ENCODE measurements at regions not wholly inside any gene's neighbourhood (a gene's known extent, or its start where the extent isn't known, plus 50 kb on each side); places are given as distances from the start of the nearest gene placed in this dataset.
"Not testable (repeated sequence)": the region's sequence is repeated elsewhere in the genome, so short reads cannot be mapped to it uniquely, and the experiment has no call there.

GRCh38 chr7:37541810-37542443 lies 93.3 kb upstream of the ELMO1 start:
- DNase-seq (ENCODE audit: extremely low read depth in 1 of 11, low read depth in 9 of 11, low spot score in 4 of 11) = no peak

GRCh38 chr7:37545619-37546534 lies 97.2 kb upstream of the ELMO1 start:
- DNase-seq (ENCODE audit: extremely low read depth in 1 of 11, low read depth in 9 of 11, low spot score in 4 of 11) = no peak

DNA sequence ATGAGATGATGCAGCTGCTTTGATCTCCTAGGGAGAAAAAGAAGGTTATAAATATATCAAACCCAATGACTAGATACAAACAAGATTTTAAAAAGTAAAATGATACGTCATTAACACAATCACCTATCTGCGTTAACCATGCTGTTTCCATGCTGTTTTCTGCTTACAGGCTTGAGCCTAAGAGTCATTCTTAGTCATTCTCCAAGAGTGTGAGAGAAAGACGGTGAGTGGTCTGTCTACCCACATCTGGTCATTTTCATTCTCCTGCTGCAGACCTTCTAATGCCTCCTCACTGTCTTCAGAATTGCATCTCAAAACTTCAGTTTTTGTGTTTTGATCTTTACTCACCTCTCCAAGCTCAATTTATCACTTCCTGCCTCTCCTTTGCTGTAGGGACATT lies 98.0 kb upstream of the ELMO1 start:
- no peak for DNase-seq (ENCODE audit: extremely low read depth in 1 of 11, low read depth in 9 of 11, low spot score in 4 of 11)

- DNase-seq (ENCODE audit: extremely low read depth in 1 of 11, low read depth in 9 of 11, low spot score in 4 of 11) = no peak
These were observed 100.6 kb upstream of the ELMO1 start for GRCh38 chr7:37549076-37549931.

- DNase-seq (ENCODE audit: extremely low read depth in 1 of 11, low read depth in 9 of 11, low spot score in 4 of 11) = no peak
These were observed 101.8 kb upstream of the ELMO1 start for GRCh38 chr7:37550426-37550825.

DNA sequence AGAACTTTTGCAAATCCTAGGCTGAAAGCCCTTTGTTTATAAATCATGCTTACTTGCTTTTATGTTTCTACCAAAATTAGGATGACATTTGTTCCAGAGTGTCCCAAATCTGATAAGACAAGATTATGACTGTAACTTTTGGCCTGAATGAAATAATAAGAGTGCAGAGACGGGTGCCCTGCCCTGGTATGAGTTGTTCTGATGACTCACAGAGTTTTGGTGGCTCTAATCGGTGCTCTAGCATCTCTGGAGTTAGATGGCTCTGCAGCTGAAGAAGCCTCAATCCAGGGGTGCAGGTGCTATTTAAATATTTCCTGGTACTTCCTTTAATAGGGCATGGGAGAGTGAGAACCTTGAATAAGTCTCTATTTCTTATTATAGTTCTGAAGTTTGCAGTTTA lies 102.2 kb upstream of the ELMO1 start:
- DNase-seq (ENCODE audit: extremely low read depth in 1 of 11, low read depth in 9 of 11, low spot score in 4 of 11) = no peak

GRCh38 chr7:37552030-37552429 lies 103.4 kb upstream of the ELMO1 start:
- no peak for DNase-seq (ENCODE audit: extremely low read depth in 1 of 11, low read depth in 9 of 11, low spot score in 4 of 11)

- not testable (repeated sequence) for DNase-seq (ENCODE audit: extremely low read depth in 1 of 11, low read depth in 9 of 11, low spot score in 4 of 11)
These were observed 103.8 kb upstream of the ELMO1 start for GRCh38 chr7:37552439-37552838.

GRCh38 chr7:37555528-37555927 lies 106.9 kb upstream of the ELMO1 start:
- DNase-seq (ENCODE audit: extremely low read depth in 1 of 11, low read depth in 9 of 11, low spot score in 4 of 11) = no peak

DNA sequence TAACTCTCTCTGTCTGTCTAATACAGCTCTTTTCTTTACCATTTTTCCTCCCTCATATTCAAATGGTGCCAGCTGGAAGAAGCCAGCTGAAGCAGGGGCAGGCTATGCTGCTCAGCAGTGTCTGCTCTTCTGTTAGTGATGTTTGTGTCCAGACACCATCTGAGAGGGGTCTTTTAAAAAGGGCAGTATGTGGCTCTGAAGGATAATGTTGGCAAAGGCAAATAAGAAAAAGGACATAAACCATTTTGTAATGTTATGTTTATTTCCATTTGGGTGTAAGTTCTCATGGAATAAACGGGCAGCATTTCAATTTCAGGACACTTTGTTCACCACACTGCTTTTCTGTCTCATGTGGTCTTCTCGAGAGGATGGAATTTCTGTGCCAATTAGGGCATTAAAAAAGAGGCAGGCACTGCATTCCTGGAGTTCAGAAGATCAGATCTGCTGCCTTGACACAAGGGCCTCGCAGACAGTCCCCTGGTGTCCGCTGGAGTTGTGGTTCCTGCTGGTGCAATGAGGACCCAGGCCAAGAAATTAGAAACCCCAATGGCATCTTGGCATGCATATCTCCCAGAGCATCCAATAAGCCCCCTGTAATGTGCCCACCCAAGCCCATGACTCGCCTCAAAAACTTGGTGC lies 109.0 kb upstream of the ELMO1 start:
- no peak for DNase-seq (ENCODE audit: extremely low read depth in 1 of 11, low read depth in 9 of 11, low spot score in 4 of 11)

DNA sequence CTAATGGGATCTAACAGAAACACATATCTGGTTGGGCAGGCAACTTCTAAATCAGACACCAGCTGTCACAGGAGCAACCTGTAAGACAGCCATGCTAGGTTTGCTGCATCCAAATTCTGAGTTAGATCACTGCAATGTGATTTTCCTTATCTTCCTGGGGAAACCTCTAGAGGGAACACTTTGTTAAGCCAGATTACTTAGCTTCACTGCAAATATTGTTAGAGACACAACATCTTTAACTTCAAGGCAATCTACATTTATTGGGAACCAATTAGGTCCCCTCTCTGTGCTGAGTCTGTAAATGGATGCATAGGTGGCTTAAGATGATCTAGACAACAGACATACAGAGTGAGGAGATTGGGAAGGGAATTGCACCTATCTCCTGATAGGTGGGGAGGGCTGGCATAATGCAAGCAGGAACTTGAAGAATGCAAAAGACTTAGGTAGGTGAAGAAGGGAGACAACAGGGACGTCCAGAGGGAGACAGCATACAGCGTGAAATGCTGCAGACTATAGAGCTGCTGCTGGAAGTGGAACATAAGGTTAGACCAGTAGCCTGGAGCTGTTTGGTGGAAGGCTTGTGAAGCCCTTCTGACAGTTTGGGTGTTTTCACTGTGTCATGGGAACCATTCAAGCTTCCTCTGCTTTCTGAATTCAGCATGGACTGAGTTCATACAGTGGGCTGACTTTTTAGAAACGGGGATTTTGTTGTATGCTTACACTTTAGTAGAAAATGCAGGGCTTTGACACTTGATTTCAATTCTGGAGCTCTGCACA lies 109.8 kb upstream of the ELMO1 start:
- no peak for DNase-seq (ENCODE audit: extremely low read depth in 1 of 11, low read depth in 9 of 11, low spot score in 4 of 11)

DNA sequence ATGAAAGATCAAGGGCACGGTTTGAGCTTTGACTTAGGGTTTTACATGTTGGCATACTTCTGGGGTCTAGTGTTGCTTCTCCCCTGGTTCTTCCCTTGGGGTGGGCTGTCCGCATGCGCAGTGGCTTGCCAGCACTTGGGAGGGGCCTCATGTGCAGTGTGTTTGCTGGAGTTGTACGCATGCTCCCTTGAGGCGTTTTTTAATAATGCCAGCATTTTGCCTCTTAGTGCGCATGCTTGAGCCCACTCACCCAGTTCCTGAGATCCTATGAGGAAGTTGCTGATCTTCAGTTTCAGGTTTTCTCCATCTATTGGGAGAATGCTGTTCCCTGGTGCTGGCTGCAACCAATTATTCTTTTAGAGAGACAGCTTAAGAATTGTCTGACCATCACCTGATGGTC lies 113.4 kb upstream of the GPR141 start:
- DNase-seq (ENCODE audit: extremely low read depth in 1 of 11, low read depth in 9 of 11, low spot score in 4 of 11) = no peak

DNA sequence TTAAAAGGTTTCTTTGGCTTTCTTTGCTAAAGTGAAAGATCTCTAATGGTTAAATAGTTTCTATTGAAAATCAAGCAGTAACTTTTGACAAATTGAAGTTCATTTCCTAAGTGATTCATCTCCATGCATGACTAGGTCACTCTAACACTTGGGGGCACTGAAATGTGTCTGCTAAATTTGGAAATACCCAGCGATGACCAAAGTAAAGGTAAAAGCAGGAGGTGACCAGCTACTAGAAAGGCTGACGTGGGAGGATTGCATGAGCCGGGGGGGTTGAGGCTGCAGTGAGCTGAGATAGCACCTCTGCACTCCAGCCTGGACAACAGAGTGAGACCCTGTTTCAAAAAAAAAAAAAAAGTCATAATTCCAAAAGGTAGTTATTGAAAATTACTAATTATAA lies 111.8 kb upstream of the GPR141 start:
- no peak for DNase-seq (ENCODE audit: extremely low read depth in 1 of 11, low read depth in 9 of 11, low spot score in 4 of 11)

DNA sequence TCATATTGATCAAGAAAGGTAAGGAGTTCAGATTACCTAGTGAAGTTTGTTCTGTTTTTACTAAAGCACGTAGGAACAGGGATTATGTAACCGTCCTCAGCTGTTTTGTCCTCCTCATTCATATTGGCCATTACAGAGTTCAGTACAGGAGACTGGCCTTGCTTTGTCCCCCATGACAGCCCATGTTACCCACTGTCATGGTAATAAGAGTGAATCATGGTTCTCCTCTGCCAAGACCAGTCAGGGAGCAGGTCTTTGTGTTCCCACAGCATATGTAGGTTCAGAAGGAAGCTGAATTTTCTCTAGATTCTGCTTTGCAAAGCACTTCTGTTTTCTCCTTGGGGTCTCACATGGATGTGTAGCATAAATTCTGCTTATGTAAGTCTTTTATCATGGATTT lies 106.2 kb upstream of the GPR141 start:
- no peak for DNase-seq (ENCODE audit: extremely low read depth in 1 of 11, low read depth in 9 of 11, low spot score in 4 of 11)

- no peak for DNase-seq (ENCODE audit: extremely low read depth in 1 of 11, low read depth in 9 of 11, low spot score in 4 of 11)
These were observed 105.7 kb upstream of the GPR141 start for GRCh38 chr7:37577901-37578300.

- DNase-seq (ENCODE audit: extremely low read depth in 1 of 11, low read depth in 9 of 11, low spot score in 4 of 11) = no peak
These were observed 105.2 kb upstream of the GPR141 start for GRCh38 chr7:37578350-37578749.

DNA sequence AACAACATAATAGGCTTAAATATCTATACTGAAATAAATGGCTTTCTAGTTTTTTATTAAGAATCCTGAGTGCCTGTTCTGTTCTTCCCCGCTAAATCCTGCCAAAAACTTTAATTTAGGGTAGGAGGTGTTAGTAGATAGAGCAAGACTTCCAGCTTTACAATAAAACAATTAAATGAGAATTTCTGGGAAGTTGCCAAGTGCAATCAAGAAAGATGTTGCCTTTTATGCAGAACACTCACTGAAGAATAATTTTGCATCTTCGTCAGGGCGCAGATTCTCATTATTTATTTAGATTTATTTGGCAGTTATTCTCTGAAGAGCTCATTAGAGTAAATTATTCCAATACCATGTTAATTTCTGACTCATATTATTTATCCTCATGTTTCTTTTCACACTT lies 103.2 kb upstream of the GPR141 start:
- no peak for DNase-seq (ENCODE audit: extremely low read depth in 1 of 11, low read depth in 9 of 11, low spot score in 4 of 11)

GRCh38 chr7:37584651-37585463 lies 98.7 kb upstream of the GPR141 start:
- not testable (repeated sequence) for DNase-seq (ENCODE audit: extremely low read depth in 1 of 11, low read depth in 9 of 11, low spot score in 4 of 11)
